SK-N-SH (cell line): ENCODE measurements at regions not wholly inside any gene's neighbourhood (a gene's known extent, or its start where the extent isn't known, plus 50 kb on each side); places are given as distances from the start of the nearest gene placed in this dataset.

ENCODE experiments used
- CTCF ChIA-PET: fragments of 300-600, 350-600 bp; formaldehyde crosslinking; extraction: SDS; loops from one replicate; lab custom pipeline; 2021; lab: Yijun Ruan, JAX
- POLR2A ChIA-PET: fragments of 350-600 bp; sonication (Branson Sonifier 250); formaldehyde crosslinking; extraction: SDS; loops from one replicate; lab custom pipeline; 2020; ENCODE audit warnings: antibody characterized with exemption, inconsistent platforms; lab: Yijun Ruan, JAX
- DNase-seq: peaks from one replicate; pipeline ENCODE4 v3.0.0; 2012
- H2AFZ ChIP-seq: fragments of 200-600 bp; sonication (generic); 2 replicates; pipeline ENCODE4 v1.8.1; 2016; ENCODE audit warnings: antibody characterized with exemption, mild to moderate bottlenecking, low read depth
- H3F3A ChIP-seq: fragments of 200-600 bp; sonication (generic); replicated peaks from 2 replicates; pipeline ENCODE3; 2016; ENCODE audit warnings: antibody characterized with exemption, mild to moderate bottlenecking; ENCODE audit not compliant: insufficient read depth
- H3K27ac ChIP-seq, 2 experiments: fragments of 200-500 bp in 1 of 2; fragments of 200-600 bp in 1 of 2; sonication (Bioruptor generic) in 1 of 2; sonication (generic), shearing (Covaris generic) in 1 of 2; 2 replicates each; pipeline versions ENCODE4 v1.5.1 to v1.6.1; 2014 to 2016; ENCODE audit warnings: low read depth in 2 of 2, inconsistent platforms in 1 of 2, low read length in 1 of 2, mild to moderate bottlenecking in 1 of 2, mixed read lengths in 1 of 2
- H3K27me3 ChIP-seq: fragments of 200-600 bp; sonication (generic), shearing (Covaris generic); 2 replicates; pipeline ENCODE4 v1.6.1; 2016; ENCODE audit warnings: mixed run types; ENCODE audit not compliant: insufficient read depth
- H3K36me3 ChIP-seq, 2 experiments: fragments of 200-500 bp in 1 of 2; fragments of 200-600 bp in 1 of 2; sonication (Bioruptor generic) in 1 of 2; sonication (generic) in 1 of 2; replicated peaks in 1 of 2; 2 replicates each; pipeline versions ENCODE3 to v1.5.1; 2014 to 2016; ENCODE audit warnings: low read length in 1 of 2, mild to moderate bottlenecking in 1 of 2; ENCODE audit not compliant: insufficient read depth in 2 of 2, control insufficient read depth in 1 of 2
- H3K4me1 ChIP-seq, 2 experiments: fragments of 200-500 bp in 1 of 2; fragments of 200-600 bp in 1 of 2; sonication (Bioruptor generic) in 1 of 2; sonication (generic), shearing (Covaris generic) in 1 of 2; 2 replicates each; pipeline versions ENCODE4 v1.5.1 to v1.6.1; 2014 to 2016; ENCODE audit warnings: low read depth in 1 of 2, low read length in 1 of 2, mixed run types in 1 of 2; ENCODE audit not compliant: insufficient read depth in 2 of 2, control insufficient read depth in 1 of 2
- H3K4me2 ChIP-seq: fragments of 200-600 bp; sonication (generic), shearing (Covaris generic); 2 replicates; pipeline ENCODE4 v1.6.1; 2017; ENCODE audit warnings: mixed run types
- H3K4me3 ChIP-seq, 2 experiments: fragments of 200-500 bp in 1 of 2; fragments of 200-600 bp in 1 of 2; sonication (Bioruptor generic) in 1 of 2; sonication (generic), shearing (Covaris generic) in 1 of 2; 2 replicates each; pipeline versions ENCODE4 v1.5.1 to v1.8.1; 2014 to 2016; ENCODE audit warnings: low read depth in 2 of 2, inconsistent platforms in 1 of 2, low read length in 1 of 2, mild to moderate bottlenecking in 1 of 2, mixed read lengths in 1 of 2, moderate library complexity in 1 of 2
- H3K79me2 ChIP-seq: fragments of 200-600 bp; sonication (generic); 2 replicates; pipeline ENCODE4 v1.8.1; 2017; ENCODE audit warnings: mild to moderate bottlenecking; ENCODE audit not compliant: insufficient read depth
- H3K9ac ChIP-seq: fragments of 200-600 bp; sonication (generic); 2 replicates; pipeline ENCODE4 v1.6.1; 2017; ENCODE audit warnings: mixed run types
- H3K9me2 ChIP-seq: fragments of 200-600 bp; sonication (generic); 2 replicates; pipeline ENCODE4 v1.6.1; 2017; ENCODE audit warnings: mixed run types
- H3K9me3 ChIP-seq: fragments of 200-600 bp; sonication (generic); 2 replicates; pipeline ENCODE4 v1.6.1; 2017; ENCODE audit warnings: mixed run types, mild to moderate bottlenecking, moderate library complexity
- H4K20me1 ChIP-seq: fragments of 200-600 bp; sonication (generic); 2 replicates; pipeline ENCODE4 v1.6.1; 2017; ENCODE audit warnings: mild to moderate bottlenecking, mixed run types; ENCODE audit not compliant: insufficient read depth
- CHD2 ChIP-seq: fragments of 150-350 bp; IDR thresholded peaks from 2 replicates; pipeline ENCODE4 v1.6.1; 2018; ENCODE audit warnings: low read length; ENCODE audit not compliant: partially characterized antibody
- FOSL2 ChIP-seq: IDR thresholded peaks from 2 replicates; pipeline ENCODE4 v1.4.0; 2012; ENCODE audit warnings: low read depth, mild to moderate bottlenecking, moderate library complexity, borderline replicate concordance
- JUND ChIP-seq: IDR thresholded peaks from 2 replicates; pipeline ENCODE4 v1.4.0; 2012
- MXI1 ChIP-seq: IDR thresholded peaks from 2 replicates; pipeline ENCODE4 v1.6.1; 2012; ENCODE audit warnings: mild to moderate bottlenecking, low read depth, low read length, improper control_type of control experiment
- POLR2AphosphoS5 ChIP-seq: IDR thresholded peaks from 2 replicates; pipeline ENCODE4 v1.6.1; 2012; ENCODE audit warnings: low read depth, low read length
- RAD21 ChIP-seq: IDR thresholded peaks from 2 replicates; pipeline ENCODE4 v1.6.1; 2012; ENCODE audit warnings: mild to moderate bottlenecking, low read length
- RCOR1 ChIP-seq: fragments of 150-350 bp; IDR thresholded peaks from 2 replicates; pipeline ENCODE4 v1.6.1; 2017; ENCODE audit warnings: antibody characterized with exemption, low read length
- REST ChIP-seq: IDR thresholded peaks from 2 replicates; pipeline ENCODE4 v1.6.1; 2012; ENCODE audit warnings: mild to moderate bottlenecking, low read depth, low read length, moderate library complexity
- RXRA ChIP-seq: IDR thresholded peaks from 2 replicates; pipeline ENCODE4 v1.4.0; 2012; ENCODE audit warnings: low read depth, mild to moderate bottlenecking, borderline replicate concordance
- SIN3A ChIP-seq: IDR thresholded peaks from 2 replicates; pipeline ENCODE4 v1.6.1; 2012; ENCODE audit warnings: low read depth, mild to moderate bottlenecking, low read length, moderate library complexity, borderline replicate concordance
- SMC3 ChIP-seq: IDR thresholded peaks from 2 replicates; pipeline ENCODE4 v1.6.1; 2012; ENCODE audit warnings: low read depth, low read length, improper control_type of control experiment
- TAF1 ChIP-seq: IDR thresholded peaks from 2 replicates; pipeline ENCODE4 v1.6.1; 2012; ENCODE audit warnings: low read depth, mild to moderate bottlenecking, low read length, moderate library complexity, borderline replicate concordance
- USF1 ChIP-seq: IDR thresholded peaks from 2 replicates; pipeline ENCODE4 v1.4.0; 2012; ENCODE audit warnings: low read depth, borderline replicate concordance
- YY1 ChIP-seq: IDR thresholded peaks from 2 replicates; pipeline ENCODE4 v1.4.0; 2012; ENCODE audit warnings: low read depth, mild to moderate bottlenecking
- WGBS: methylation state at CpG from one replicate; pipeline ENCODE4 v1.1.6; 2017; ENCODE audit warnings: low lambda C conversion rate; 5-methylcytosine and 5-hydroxymethylcytosine counted together
- small RNA-seq, 7 experiments: library from RNA; depleted of rRNA; stranded (forward); fragments of <200 nt; gene quantifications; one replicate each; pipeline ENCODE3, GENCODE V24; 2012
- TF ChIP-seq, protein P1 (sequence below): IDR thresholded peaks from 2 replicates; pipeline ENCODE4 v1.4.0; 2012; ENCODE audit warnings: low read depth, borderline replicate concordance
- TF ChIP-seq, protein P2 (sequence below): fragments of 150-350 bp; IDR thresholded peaks from 2 replicates; pipeline ENCODE4 v1.6.1; 2016; ENCODE audit warnings: mild to moderate bottlenecking, low read depth, low read length

GRCh38 chr9:23638837-23639426, 187.1 kb downstream of the ELAVL2 start:
- Histone ChIP-seq H3K9me3 (no peaks in the 10 kb centered on the region), H4K20me1 (no peaks in the 10 kb centered on the region), H3K27me3 (no peaks in the 10 kb centered on the region), H3K27ac (no peak overlapping the region), H2AFZ (no peak overlapping the region), H3K4me3 (no peak overlapping the region), H3F3A (no peaks in the 10 kb centered on the region), H3K4me2 (no peak overlapping the region), H3K4me1 (no peaks in the 10 kb centered on the region), H3K79me2 (no peaks in the 10 kb centered on the region), H3K9me2 (no peaks in the 10 kb centered on the region), H3K9ac (no peak overlapping the region), H3K36me3 (no peaks in the 10 kb centered on the region)
- 56% methylated on average over 4 of the region's 4 CpGs for WGBS
- TF ChIP-seq FOSL2 (no peak), REST (no peak), USF1 (no peak), POLR2AphosphoS5 (no peak), TAF1 (no peak), JUND (no peak), YY1 (no peak), SIN3A (no peak), RCOR1 (no peak), RXRA (no peak), MXI1 (no peak), SMC3 (no peak), RAD21 (no peak), CHD2 (no peak)
- TF ChIP-seq, protein P1, sequence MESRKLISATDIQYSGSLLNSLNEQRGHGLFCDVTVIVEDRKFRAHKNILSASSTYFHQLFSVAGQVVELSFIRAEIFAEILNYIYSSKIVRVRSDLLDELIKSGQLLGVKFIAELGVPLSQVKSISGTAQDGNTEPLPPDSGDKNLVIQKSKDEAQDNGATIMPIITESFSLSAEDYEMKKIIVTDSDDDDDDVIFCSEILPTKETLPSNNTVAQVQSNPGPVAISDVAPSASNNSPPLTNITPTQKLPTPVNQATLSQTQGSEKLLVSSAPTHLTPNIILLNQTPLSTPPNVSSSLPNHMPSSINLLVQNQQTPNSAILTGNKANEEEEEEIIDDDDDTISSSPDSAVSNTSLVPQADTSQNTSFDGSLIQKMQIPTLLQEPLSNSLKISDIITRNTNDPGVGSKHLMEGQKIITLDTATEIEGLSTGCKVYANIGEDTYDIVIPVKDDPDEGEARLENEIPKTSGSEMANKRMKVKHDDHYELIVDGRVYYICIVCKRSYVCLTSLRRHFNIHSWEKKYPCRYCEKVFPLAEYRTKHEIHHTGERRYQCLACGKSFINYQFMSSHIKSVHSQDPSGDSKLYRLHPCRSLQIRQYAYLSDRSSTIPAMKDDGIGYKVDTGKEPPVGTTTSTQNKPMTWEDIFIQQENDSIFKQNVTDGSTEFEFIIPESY, result no peak
- TF ChIP-seq, protein P2, sequence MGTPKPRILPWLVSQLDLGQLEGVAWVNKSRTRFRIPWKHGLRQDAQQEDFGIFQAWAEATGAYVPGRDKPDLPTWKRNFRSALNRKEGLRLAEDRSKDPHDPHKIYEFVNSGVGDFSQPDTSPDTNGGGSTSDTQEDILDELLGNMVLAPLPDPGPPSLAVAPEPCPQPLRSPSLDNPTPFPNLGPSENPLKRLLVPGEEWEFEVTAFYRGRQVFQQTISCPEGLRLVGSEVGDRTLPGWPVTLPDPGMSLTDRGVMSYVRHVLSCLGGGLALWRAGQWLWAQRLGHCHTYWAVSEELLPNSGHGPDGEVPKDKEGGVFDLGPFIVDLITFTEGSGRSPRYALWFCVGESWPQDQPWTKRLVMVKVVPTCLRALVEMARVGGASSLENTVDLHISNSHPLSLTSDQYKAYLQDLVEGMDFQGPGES, result no peak
- ChIA-PET CTCF (no interaction called here), POLR2A (no interaction called here)
- no peak for DNase-seq

Small RNA genes in the stretch of these regions (small RNA-seq; reads per million reads assigned to genes)
- gene SUMO2P2, result 0 to 2.9 (median 0) reads per million in 7 experiments
